ENCODE measurements at regions not wholly inside any gene's neighbourhood (a gene's known extent, or its start where the extent isn't known, plus 50 kb on each side); places are given as distances from the start of the nearest gene placed in this dataset.

DNA sequence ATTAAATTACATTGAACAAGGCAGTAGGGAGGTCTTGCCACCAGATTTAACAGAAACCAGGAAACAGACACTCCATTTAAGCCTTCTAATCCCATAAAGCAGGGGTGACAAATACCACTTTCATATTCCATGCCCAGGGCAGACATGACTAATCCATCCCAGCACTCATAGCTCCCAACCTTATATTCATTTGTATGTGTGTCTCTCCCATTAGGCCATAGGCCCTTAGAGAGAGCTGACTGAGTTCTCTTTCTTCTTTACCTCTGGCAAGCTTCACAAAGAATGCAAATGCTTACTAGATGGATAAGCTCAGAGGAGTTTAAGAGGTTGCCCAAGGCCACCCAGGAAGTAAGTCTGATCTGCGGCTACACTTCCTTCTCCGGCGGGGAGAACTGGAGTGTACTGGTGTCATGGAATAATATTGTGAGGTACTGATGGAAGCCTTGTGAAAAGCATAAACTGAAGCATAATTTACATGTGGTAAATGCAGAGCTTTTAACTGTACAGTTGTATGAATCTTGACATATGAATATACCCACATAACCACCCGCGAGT lies 239.7 kb upstream of the HABP2 start:
- Histone ChIP-seq H4K20me1 (ENCODE audit: insufficient read depth) (no peaks in the 10 kb centered on the region), H3K36me3 (ENCODE audit: low read depth) (no peaks in the 10 kb centered on the region), H3K4me1 (replicated peaks; ENCODE audit: insufficient read depth) (no peaks in the 10 kb centered on the region), H3F3A (ENCODE audit: insufficient read depth, low read depth) (no peaks in the 10 kb centered on the region), H3K79me2 (ENCODE audit: low read depth) (no peaks in the 10 kb centered on the region), H3K27ac (no peak overlapping the region), H3K9me3 (ENCODE audit: insufficient read depth, low read depth) (no peaks in the 10 kb centered on the region), H2AFZ (no peak overlapping the region), H3K4me3 (no peak overlapping the region), H3K4me2 (no peak overlapping the region), H3K9me2 (ENCODE audit: insufficient read depth) (no peaks in the 10 kb centered on the region), H3K27me3 (ENCODE audit: insufficient read depth, low read depth) (no peaks in the 10 kb centered on the region)
- BruUV-seq (replicated peaks) = no TSS peak
- CTCF ChIA-PET = no interaction called here
- intact Hi-C loops (cut with micrococcal nuclease; ENCODE audit: unreplicated experiment) = no loop called here
- POLR2A ChIA-PET (ENCODE audit: unreplicated experiment) = no interaction called here
- no peak for TF ChIP-seq EZH2 (IDR thresholded peaks at IDR 0.05; ENCODE audit: low read depth)
- TF ChIP-seq, protein P1, sequence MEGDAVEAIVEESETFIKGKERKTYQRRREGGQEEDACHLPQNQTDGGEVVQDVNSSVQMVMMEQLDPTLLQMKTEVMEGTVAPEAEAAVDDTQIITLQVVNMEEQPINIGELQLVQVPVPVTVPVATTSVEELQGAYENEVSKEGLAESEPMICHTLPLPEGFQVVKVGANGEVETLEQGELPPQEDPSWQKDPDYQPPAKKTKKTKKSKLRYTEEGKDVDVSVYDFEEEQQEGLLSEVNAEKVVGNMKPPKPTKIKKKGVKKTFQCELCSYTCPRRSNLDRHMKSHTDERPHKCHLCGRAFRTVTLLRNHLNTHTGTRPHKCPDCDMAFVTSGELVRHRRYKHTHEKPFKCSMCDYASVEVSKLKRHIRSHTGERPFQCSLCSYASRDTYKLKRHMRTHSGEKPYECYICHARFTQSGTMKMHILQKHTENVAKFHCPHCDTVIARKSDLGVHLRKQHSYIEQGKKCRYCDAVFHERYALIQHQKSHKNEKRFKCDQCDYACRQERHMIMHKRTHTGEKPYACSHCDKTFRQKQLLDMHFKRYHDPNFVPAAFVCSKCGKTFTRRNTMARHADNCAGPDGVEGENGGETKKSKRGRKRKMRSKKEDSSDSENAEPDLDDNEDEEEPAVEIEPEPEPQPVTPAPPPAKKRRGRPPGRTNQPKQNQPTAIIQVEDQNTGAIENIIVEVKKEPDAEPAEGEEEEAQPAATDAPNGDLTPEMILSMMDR (conservative IDR thresholded peaks at IDR 0.05) = no peak
- DNase-seq = no peak

DNA sequence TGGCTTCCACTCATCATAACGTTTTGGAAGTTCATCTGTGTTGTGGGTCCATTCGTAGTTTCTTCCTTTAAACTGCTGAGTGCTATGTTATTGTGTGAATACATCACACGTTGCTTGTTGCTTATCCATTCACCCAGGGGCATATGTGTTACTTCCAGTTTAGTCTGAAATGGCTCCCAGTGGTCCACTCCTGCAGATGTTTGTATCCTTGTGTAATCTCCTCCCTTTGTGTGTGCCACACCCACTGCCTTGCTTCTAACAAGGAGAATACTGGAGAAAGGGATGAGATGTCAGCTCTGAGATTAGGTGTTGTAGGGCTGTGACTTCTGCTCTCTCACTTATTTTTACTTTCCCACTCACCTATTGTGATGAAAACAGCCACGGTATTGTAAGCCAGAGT lies 239.1 kb upstream of the HABP2 start:
- no peaks in the 10 kb centered on the region for H3K4me1 ChIP-seq (replicated peaks; ENCODE audit: insufficient read depth)
- no peaks in the 10 kb centered on the region for H3K36me3 ChIP-seq (ENCODE audit: low read depth)
- intact Hi-C loops (cut with micrococcal nuclease; ENCODE audit: unreplicated experiment) = no loop called here
- no peak overlapping the region for H3K27ac ChIP-seq
- no peak overlapping the region for H2AFZ ChIP-seq
- H3K4me2 ChIP-seq = no peak overlapping the region
- no peaks in the 10 kb centered on the region for H3K9me2 ChIP-seq (ENCODE audit: insufficient read depth)
- H3F3A ChIP-seq (ENCODE audit: insufficient read depth, low read depth) = no peaks in the 10 kb centered on the region
- BruUV-seq (replicated peaks) = no TSS peak
- H3K4me3 ChIP-seq = no peak overlapping the region
- POLR2A ChIA-PET (ENCODE audit: unreplicated experiment) = no interaction called here
- no peak for TF ChIP-seq EZH2 (IDR thresholded peaks at IDR 0.05; ENCODE audit: low read depth)
- TF ChIP-seq, protein P1 (conservative IDR thresholded peaks at IDR 0.05) = no peak
- H3K9me3 ChIP-seq (ENCODE audit: insufficient read depth, low read depth) = no peaks in the 10 kb centered on the region
- no peaks in the 10 kb centered on the region for H3K79me2 ChIP-seq (ENCODE audit: low read depth)
- no peak for DNase-seq
- H3K27me3 ChIP-seq (ENCODE audit: insufficient read depth, low read depth) = no peaks in the 10 kb centered on the region
- CTCF ChIA-PET = no interaction called here
- H4K20me1 ChIP-seq (ENCODE audit: insufficient read depth) = no peaks in the 10 kb centered on the region

DNA sequence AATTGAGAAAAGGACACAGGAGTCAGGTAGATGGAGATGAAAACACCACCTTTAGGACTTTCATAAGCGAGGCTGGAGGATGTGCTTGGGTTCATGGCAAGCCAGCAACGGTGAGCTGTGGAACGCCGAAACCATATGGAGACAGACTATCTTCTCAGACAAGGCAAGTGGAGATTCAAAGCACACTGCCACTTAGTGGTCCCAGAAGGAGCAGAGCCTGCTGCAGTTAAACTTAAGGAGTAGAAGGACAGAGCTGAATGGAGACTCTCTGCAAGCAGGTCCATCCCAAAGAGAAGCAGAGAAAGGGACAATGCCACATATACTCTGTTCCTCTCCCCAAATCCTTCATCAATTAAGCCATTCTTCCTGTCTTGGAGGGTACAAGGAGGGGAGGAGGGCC lies 236.3 kb upstream of the HABP2 start:
- Histone ChIP-seq H3K36me3 (ENCODE audit: low read depth) (no peaks in the 10 kb centered on the region), H3K4me3 (no peak overlapping the region), H4K20me1 (ENCODE audit: insufficient read depth) (no peaks in the 10 kb centered on the region), H3K9me2 (ENCODE audit: insufficient read depth) (no peaks in the 10 kb centered on the region), H3K27ac (no peak overlapping the region), H3K9me3 (ENCODE audit: insufficient read depth, low read depth) (no peaks in the 10 kb centered on the region), H3F3A (ENCODE audit: insufficient read depth, low read depth) (no peaks in the 10 kb centered on the region), H3K79me2 (ENCODE audit: low read depth) (no peaks in the 10 kb centered on the region), H3K4me2 (no peak overlapping the region), H3K4me1 (replicated peaks; ENCODE audit: insufficient read depth) (no peaks in the 10 kb centered on the region), H2AFZ (no peak overlapping the region), H3K27me3 (ENCODE audit: insufficient read depth, low read depth) (no peaks in the 10 kb centered on the region)
- TF ChIP-seq EZH2 (IDR thresholded peaks at IDR 0.05; ENCODE audit: low read depth) = no peak
- BruUV-seq (replicated peaks) = no TSS peak
- no peak for DNase-seq
- ChIA-PET POLR2A (ENCODE audit: unreplicated experiment) (no interaction called here), CTCF (no interaction called here)
- intact Hi-C loops (cut with micrococcal nuclease; ENCODE audit: unreplicated experiment) = no loop called here

DNA sequence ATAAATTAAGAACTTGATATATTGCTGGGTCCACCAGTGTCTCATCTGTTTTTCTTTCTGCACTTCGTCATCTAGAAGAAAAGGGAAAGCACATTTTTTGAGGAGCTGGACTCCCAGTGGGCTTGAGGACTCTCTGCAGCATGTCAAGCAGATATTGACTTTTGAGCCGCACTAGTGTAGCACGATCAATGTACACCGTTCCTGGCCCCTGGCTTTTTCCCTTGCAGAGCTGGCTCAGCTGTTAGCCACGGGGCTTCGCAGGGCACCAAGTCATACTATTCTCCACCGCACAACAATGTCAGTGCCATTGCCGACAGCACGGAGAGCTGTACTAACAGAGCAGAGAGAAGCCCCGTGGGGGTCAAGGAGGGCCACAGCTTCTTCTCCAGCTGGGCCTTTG lies 235.4 kb upstream of the HABP2 start:
- no peaks in the 10 kb centered on the region for H3F3A ChIP-seq (ENCODE audit: insufficient read depth, low read depth)
- no peaks in the 10 kb centered on the region for H4K20me1 ChIP-seq (ENCODE audit: insufficient read depth)
- H3K9me2 ChIP-seq (ENCODE audit: insufficient read depth) = no peaks in the 10 kb centered on the region
- H3K9me3 ChIP-seq (ENCODE audit: insufficient read depth, low read depth) = no peaks in the 10 kb centered on the region
- TF ChIP-seq, protein P1 (conservative IDR thresholded peaks at IDR 0.05) = no peak
- no peak for TF ChIP-seq EZH2 (IDR thresholded peaks at IDR 0.05; ENCODE audit: low read depth)
- H3K27ac ChIP-seq = no peak overlapping the region
- intact Hi-C loops (cut with micrococcal nuclease; ENCODE audit: unreplicated experiment) = no loop called here
- H3K4me1 ChIP-seq (replicated peaks; ENCODE audit: insufficient read depth) = no peaks in the 10 kb centered on the region
- H3K36me3 ChIP-seq (ENCODE audit: low read depth) = no peaks in the 10 kb centered on the region
- H3K4me2 ChIP-seq = no peak overlapping the region
- ChIA-PET CTCF (no interaction called here), POLR2A (ENCODE audit: unreplicated experiment) (interaction anchor here (0.6 kb wide), 1 partner anchor 573 kb away, joined by 3 read pairs; no protein-coding TSS in a partner anchor)
- no peaks in the 10 kb centered on the region for H3K27me3 ChIP-seq (ENCODE audit: insufficient read depth, low read depth)
- BruUV-seq (replicated peaks) = no TSS peak
- H3K4me3 ChIP-seq = no peak overlapping the region
- H2AFZ ChIP-seq = no peak overlapping the region
- no peaks in the 10 kb centered on the region for H3K79me2 ChIP-seq (ENCODE audit: low read depth)
- DNase-seq = no peak

Measured in PC-9 (cell line).